ENCODE measurements at regions not wholly inside any gene's neighbourhood (a gene's known extent, or its start where the extent isn't known, plus 50 kb on each side); places are given as distances from the start of the nearest gene placed in this dataset.

- TF ChIP-seq CTCF (conservative IDR thresholded peaks at IDR 0.05; ENCODE audit: low read length) = no peak
- TF ChIP-seq EZH2phosphoT487 (IDR thresholded peaks at IDR 0.05; ENCODE audit: borderline replicate concordance) = no peak
Observed at GRCh38 chr3:78050276-78051065, 1010.6 kb downstream of the ROBO2 start.
